A549 (cell line): ENCODE measurements at regions not wholly inside any gene's neighbourhood (a gene's known extent, or its start where the extent isn't known, plus 50 kb on each side); places are given as distances from the start of the nearest gene placed in this dataset.

Experiments
- ATAC-seq, 2 experiments: fragments of 200-7000 bp in 1 of 2; fragments of >200 bp in 1 of 2; cut with Nextera tagmentation in 1 of 2; cut with Tn5 transposase in 1 of 2; 3 replicates each; pipeline versions ENCODE4 v1.8.0 to v1.9.1; 2018 to 2020; ENCODE audit warnings: mild to moderate bottlenecking in 1 of 2, moderate library complexity in 1 of 2
- CTCF ChIA-PET: fragments of 300-600 bp; sonication (Branson Sonifier 250); formaldehyde crosslinking; extraction: SDS; loops from one replicate; lab custom pipeline; 2021; ENCODE audit warnings: antibody characterized with exemption, inconsistent platforms; lab: Yijun Ruan, JAX
- POLR2A ChIA-PET: fragments of 350-600 bp; formaldehyde crosslinking; extraction: SDS; loops from one replicate; lab custom pipeline; 2021; ENCODE audit warnings: antibody characterized with exemption, inconsistent platforms; lab: Yijun Ruan, JAX
- DNase-seq, 2 experiments: peaks; one replicate each; pipeline versions ENCODE4 v3.0.0 to v3.0.0-alpha.2; 2011 to 2016; ENCODE audit warnings: low read depth in 1 of 2, low spot score in 1 of 2
- FAIRE-seq: peaks from 2 replicates; lab custom pipeline; 2011; peaks lifted over from hg19 to GRCh38; lab: Jason Lieb, UNC
- H3K27ac ChIP-seq, 2 experiments: fragments of >200 bp; sonication (Bioruptor Twin); formaldehyde crosslinking; 3 replicates each; pipeline ENCODE4 v1.5.1; 2016 to 2017
- H3K4me1 ChIP-seq: fragments of >200 bp; sonication (Bioruptor Twin); formaldehyde crosslinking; 3 replicates; pipeline ENCODE4 v1.6.1; 2016
- H3K4me2 ChIP-seq: fragments of >200 bp; sonication (Bioruptor Twin); formaldehyde crosslinking; 3 replicates; pipeline ENCODE4 v1.6.1; 2016
- H3K4me3 ChIP-seq: fragments of >200 bp; sonication (Bioruptor Twin); formaldehyde crosslinking; 3 replicates; pipeline ENCODE4 v1.5.1; 2016
- H3K9me3 ChIP-seq: fragments of >200 bp; sonication (Bioruptor Twin); formaldehyde crosslinking; 3 replicates; pipeline ENCODE4 v1.6.1; 2016
- CBX8 ChIP-seq: fragments of 200-600 bp; sonication (generic); IDR thresholded peaks from 2 replicates; pipeline ENCODE4 v1.6.1; 2016
- CHD2 ChIP-seq: fragments of 150-350 bp; IDR thresholded peaks from 2 replicates; pipeline ENCODE4 v1.6.1; 2014; ENCODE audit warnings: low read length; ENCODE audit not compliant: partially characterized antibody
- FOXS1 ChIP-seq: fragments of 250-450 bp; sonication (Bioruptor Pico); IDR thresholded peaks from 2 replicates; pipeline ENCODE4 v1.5.0; 2020; ENCODE audit warnings: mild to moderate bottlenecking, moderate library complexity
- KDM5A ChIP-seq: fragments of 200-600 bp; sonication (generic); IDR thresholded peaks from 2 replicates; pipeline ENCODE4 v1.6.1; 2016; ENCODE audit warnings: antibody characterized with exemption, mild to moderate bottlenecking
- MAZ ChIP-seq: fragments of 150-350 bp; IDR thresholded peaks from 2 replicates; pipeline ENCODE4 v1.6.1; 2014; ENCODE audit warnings: antibody characterized with exemption, low read depth, low read length, borderline replicate concordance
- RFX5 ChIP-seq: fragments of 450-650 bp; IDR thresholded peaks from 2 replicates; pipeline ENCODE4 v1.7.1; 2014; ENCODE audit warnings: antibody characterized with exemption, mild to moderate bottlenecking, moderate library complexity
- SREBF2 ChIP-seq: fragments of 450-650 bp; IDR thresholded peaks from 2 replicates; pipeline ENCODE4 v1.6.1; 2014; ENCODE audit warnings: mild to moderate bottlenecking, moderate library complexity
- TFCP2L1 ChIP-seq: fragments of 250-450 bp; sonication (Bioruptor Pico); IDR thresholded peaks from 2 replicates; pipeline ENCODE4 v1.5.0; 2021; ENCODE audit warnings: mild to moderate bottlenecking
- ZNF302 ChIP-seq: fragments of 250-450 bp; sonication (Bioruptor Pico); IDR thresholded peaks from 2 replicates; pipeline ENCODE4 v1.9.0; 2021; ENCODE audit warnings: inconsistent platforms, mild to moderate bottlenecking, moderate library complexity
- ZSCAN20 ChIP-seq: fragments of 250-450 bp; sonication (Bioruptor Pico); IDR thresholded peaks from 2 replicates; pipeline ENCODE4 v1.8.0; 2022; ENCODE audit warnings: mild to moderate bottlenecking, moderate library complexity
- WGBS: methylation state at CpG from one replicate; pipeline ENCODE4 v1.1.6; 2017; ENCODE audit errors: missing lambda C conversion rate; 5-methylcytosine and 5-hydroxymethylcytosine counted together
- TF ChIP-seq, protein P1 (sequence below): fragments of >200 bp; sonication (Bioruptor Twin); formaldehyde crosslinking; IDR thresholded peaks from 3 replicates; pipeline ENCODE4 v1.5.1; 2016
- TF ChIP-seq, protein P2 (sequence below): IDR thresholded peaks from 2 replicates; pipeline ENCODE4 v1.6.1; 2012
- TF ChIP-seq, protein P3 (sequence below): IDR thresholded peaks from 2 replicates; pipeline ENCODE4 v1.6.1; 2012; ENCODE audit warnings: low read depth, borderline replicate concordance
- TF ChIP-seq, protein P4 (sequence below): fragments of 200-600 bp; sonication (generic); IDR thresholded peaks from 2 replicates; pipeline ENCODE4 v1.6.1; 2016; ENCODE audit warnings: antibody characterized with exemption, mild to moderate bottlenecking, moderate library complexity
- TF ChIP-seq, protein P5 (sequence below): fragments of 150-350 bp; IDR thresholded peaks from 2 replicates; pipeline ENCODE4 v1.6.1; 2014; ENCODE audit warnings: low read depth, mild to moderate bottlenecking, low read length

DNA sequence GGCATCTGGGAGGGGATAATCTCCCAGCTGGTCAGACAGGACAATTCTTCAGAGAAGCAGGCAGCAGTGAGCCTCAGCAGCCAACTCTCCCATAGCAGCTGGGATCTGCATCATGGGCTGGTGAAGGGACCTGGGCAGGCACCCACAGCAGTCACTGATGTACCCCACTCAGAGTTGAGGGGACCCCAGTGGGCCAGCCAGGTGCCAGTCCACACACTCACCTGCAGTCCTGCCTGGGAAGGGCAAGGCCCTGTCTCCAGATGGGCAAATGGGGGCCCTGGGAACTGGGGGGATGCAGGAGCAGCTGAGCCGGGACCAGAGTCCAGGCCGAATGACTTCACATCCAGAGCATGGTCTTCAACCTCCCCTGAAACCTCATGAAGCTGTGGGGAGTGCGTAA lies 170.4 kb downstream of the ZFP36L2 start:
- Histone ChIP-seq H3K4me2 (no peak overlapping the region), H3K9me3 (peaks cover 1% of the 10 kb centered on the region; the same call in 1 of the 3 replicates), H3K4me1 (peaks cover 34% of the 10 kb centered on the region), H3K27ac (peak overlapping the region in 1 of 2 experiments; percentile 68; a peak in 3 of 6 replicates), H3K4me3 (no peak overlapping the region)
- ChIA-PET POLR2A (no interaction called here), CTCF (interaction anchor here (1.1 to 2.1 kb wide), 6 partner anchors 9 to 173 kb away, joined by 3 to 6 read pairs (median 4); no protein-coding TSS in a partner anchor)
- no peak for FAIRE-seq
- TF ChIP-seq, protein P1, sequence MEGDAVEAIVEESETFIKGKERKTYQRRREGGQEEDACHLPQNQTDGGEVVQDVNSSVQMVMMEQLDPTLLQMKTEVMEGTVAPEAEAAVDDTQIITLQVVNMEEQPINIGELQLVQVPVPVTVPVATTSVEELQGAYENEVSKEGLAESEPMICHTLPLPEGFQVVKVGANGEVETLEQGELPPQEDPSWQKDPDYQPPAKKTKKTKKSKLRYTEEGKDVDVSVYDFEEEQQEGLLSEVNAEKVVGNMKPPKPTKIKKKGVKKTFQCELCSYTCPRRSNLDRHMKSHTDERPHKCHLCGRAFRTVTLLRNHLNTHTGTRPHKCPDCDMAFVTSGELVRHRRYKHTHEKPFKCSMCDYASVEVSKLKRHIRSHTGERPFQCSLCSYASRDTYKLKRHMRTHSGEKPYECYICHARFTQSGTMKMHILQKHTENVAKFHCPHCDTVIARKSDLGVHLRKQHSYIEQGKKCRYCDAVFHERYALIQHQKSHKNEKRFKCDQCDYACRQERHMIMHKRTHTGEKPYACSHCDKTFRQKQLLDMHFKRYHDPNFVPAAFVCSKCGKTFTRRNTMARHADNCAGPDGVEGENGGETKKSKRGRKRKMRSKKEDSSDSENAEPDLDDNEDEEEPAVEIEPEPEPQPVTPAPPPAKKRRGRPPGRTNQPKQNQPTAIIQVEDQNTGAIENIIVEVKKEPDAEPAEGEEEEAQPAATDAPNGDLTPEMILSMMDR: no peak
- TF ChIP-seq RFX5: no peak
- TF ChIP-seq, protein P2, sequence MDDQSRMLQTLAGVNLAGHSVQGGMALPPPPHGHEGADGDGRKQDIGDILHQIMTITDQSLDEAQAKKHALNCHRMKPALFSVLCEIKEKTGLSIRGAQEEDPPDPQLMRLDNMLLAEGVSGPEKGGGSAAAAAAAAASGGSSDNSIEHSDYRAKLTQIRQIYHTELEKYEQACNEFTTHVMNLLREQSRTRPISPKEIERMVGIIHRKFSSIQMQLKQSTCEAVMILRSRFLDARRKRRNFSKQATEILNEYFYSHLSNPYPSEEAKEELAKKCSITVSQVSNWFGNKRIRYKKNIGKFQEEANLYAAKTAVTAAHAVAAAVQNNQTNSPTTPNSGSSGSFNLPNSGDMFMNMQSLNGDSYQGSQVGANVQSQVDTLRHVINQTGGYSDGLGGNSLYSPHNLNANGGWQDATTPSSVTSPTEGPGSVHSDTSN: no peak
- no peak for TF ChIP-seq CHD2
- TF ChIP-seq TFCP2L1 (CRISPR knock-in tag): no peak
- no peak for TF ChIP-seq FOXS1 (CRISPR knock-in tag)
- TF ChIP-seq KDM5A: no peak
- no peak for TF ChIP-seq CBX8
- TF ChIP-seq MAZ: no peak
- no peak for TF ChIP-seq ZSCAN20 (CRISPR knock-in tag)
- TF ChIP-seq, protein P3, sequence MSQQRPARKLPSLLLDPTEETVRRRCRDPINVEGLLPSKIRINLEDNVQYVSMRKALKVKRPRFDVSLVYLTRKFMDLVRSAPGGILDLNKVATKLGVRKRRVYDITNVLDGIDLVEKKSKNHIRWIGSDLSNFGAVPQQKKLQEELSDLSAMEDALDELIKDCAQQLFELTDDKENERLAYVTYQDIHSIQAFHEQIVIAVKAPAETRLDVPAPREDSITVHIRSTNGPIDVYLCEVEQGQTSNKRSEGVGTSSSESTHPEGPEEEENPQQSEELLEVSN: no peak
- TF ChIP-seq, protein P4, sequence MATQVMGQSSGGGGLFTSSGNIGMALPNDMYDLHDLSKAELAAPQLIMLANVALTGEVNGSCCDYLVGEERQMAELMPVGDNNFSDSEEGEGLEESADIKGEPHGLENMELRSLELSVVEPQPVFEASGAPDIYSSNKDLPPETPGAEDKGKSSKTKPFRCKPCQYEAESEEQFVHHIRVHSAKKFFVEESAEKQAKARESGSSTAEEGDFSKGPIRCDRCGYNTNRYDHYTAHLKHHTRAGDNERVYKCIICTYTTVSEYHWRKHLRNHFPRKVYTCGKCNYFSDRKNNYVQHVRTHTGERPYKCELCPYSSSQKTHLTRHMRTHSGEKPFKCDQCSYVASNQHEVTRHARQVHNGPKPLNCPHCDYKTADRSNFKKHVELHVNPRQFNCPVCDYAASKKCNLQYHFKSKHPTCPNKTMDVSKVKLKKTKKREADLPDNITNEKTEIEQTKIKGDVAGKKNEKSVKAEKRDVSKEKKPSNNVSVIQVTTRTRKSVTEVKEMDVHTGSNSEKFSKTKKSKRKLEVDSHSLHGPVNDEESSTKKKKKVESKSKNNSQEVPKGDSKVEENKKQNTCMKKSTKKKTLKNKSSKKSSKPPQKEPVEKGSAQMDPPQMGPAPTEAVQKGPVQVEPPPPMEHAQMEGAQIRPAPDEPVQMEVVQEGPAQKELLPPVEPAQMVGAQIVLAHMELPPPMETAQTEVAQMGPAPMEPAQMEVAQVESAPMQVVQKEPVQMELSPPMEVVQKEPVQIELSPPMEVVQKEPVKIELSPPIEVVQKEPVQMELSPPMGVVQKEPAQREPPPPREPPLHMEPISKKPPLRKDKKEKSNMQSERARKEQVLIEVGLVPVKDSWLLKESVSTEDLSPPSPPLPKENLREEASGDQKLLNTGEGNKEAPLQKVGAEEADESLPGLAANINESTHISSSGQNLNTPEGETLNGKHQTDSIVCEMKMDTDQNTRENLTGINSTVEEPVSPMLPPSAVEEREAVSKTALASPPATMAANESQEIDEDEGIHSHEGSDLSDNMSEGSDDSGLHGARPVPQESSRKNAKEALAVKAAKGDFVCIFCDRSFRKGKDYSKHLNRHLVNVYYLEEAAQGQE: no peak
- TF ChIP-seq SREBF2: no peak
- no peak for TF ChIP-seq ZNF302
- no peak for ATAC-seq
- 67% methylated on average over 3 of the region's 3 CpGs for WGBS
- no peak for DNase-seq

DNA sequence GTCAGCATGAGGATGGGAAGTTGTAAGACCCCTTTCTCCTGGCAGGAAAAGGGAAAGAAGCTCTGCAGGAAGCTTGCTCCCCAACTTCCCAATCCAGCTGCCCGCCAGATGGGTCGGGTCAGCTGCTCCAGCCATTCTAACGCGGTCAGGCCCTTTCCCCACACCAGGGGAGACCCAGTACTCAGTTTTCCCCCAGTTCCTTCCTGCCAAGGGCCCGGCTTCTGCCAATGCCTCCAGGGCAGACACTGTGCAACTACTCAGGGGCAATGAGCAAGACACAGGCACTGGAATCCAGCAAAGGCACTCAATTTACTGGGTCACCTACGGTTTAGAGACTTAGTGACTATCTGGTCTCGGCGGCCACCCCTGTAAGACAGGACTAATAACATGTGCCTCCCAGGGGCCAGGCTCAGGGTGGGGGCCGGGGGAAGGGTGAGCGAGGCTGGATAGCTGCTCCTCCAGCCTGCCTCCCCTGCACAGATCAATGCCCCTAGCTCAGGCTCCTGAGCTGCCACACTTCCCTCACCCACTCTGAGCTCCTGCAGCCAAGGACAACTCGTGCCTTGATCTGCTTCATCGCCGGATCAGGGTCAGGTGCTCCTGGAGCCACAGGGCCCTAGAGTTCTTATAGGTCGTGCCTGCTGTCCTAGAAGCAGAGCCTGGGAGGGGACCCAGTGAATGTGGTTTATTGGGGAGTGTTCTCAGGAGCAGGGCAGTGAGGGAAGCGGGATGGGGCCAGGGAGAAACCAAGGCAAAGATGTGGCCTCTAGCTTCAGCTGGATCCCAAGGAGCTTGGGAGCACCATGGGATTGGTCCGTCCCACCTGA lies 171.1 kb downstream of the ZFP36L2 start:
- TF ChIP-seq, protein P5, sequence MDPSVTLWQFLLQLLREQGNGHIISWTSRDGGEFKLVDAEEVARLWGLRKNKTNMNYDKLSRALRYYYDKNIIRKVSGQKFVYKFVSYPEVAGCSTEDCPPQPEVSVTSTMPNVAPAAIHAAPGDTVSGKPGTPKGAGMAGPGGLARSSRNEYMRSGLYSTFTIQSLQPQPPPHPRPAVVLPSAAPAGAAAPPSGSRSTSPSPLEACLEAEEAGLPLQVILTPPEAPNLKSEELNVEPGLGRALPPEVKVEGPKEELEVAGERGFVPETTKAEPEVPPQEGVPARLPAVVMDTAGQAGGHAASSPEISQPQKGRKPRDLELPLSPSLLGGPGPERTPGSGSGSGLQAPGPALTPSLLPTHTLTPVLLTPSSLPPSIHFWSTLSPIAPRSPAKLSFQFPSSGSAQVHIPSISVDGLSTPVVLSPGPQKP: no peak
- TF ChIP-seq, protein P1: no peak
- TF ChIP-seq ZSCAN20 (CRISPR knock-in tag): no peak
- TF ChIP-seq, all 56 proteins: peak for 0
- POLR2A ChIA-PET: no interaction called here
- no peak for FAIRE-seq

More for the DNA sequence above, 171.1 kb downstream of the ZFP36L2 start:
- Histone ChIP-seq H3K9me3 (no peaks in the 10 kb centered on the region), H3K4me1 (peaks cover 41% of the 10 kb centered on the region), H3K4me3 (no peak overlapping the region), H3K27ac (peak overlapping the region in 1 of 2 experiments; percentile 68; a peak in 3 of 6 replicates), H3K4me2 (no peak overlapping the region)
- DNase-seq (no peak), ATAC-seq (no peak)
- CTCF ChIA-PET: interaction anchor here (1.0 to 2.1 kb wide), 8 partner anchors 9 to 174 kb away, joined by 3 to 6 read pairs (median 3); no protein-coding TSS in a partner anchor
- 81% methylated on average over 15 of the region's 16 CpGs for WGBS
